ENCODE measurements at regions not wholly inside any gene's neighbourhood (a gene's known extent, or its start where the extent isn't known, plus 50 kb on each side); places are given as distances from the start of the nearest gene placed in this dataset.

GRCh38 chr18:44107187-44107586, 573.5 kb upstream of the SETBP1 start:
- TF ChIP-seq SIN3A (IDR thresholded peaks at IDR 0.05; ENCODE audit: borderline replicate concordance, insufficient read depth, low read length) (no peak), FOXP2 (optimal IDR thresholded peaks at IDR 0.05; ENCODE audit: borderline replicate concordance, extremely low read depth, extremely low read length, insufficient read depth) (no peak), POLR2AphosphoS5 (IDR thresholded peaks at IDR 0.05; ENCODE audit: low read depth, low read length) (no peak), TAF1 (IDR thresholded peaks at IDR 0.05; ENCODE audit: borderline replicate concordance, insufficient read depth, low read length) (no peak)
- TF ChIP-seq, protein P1, sequence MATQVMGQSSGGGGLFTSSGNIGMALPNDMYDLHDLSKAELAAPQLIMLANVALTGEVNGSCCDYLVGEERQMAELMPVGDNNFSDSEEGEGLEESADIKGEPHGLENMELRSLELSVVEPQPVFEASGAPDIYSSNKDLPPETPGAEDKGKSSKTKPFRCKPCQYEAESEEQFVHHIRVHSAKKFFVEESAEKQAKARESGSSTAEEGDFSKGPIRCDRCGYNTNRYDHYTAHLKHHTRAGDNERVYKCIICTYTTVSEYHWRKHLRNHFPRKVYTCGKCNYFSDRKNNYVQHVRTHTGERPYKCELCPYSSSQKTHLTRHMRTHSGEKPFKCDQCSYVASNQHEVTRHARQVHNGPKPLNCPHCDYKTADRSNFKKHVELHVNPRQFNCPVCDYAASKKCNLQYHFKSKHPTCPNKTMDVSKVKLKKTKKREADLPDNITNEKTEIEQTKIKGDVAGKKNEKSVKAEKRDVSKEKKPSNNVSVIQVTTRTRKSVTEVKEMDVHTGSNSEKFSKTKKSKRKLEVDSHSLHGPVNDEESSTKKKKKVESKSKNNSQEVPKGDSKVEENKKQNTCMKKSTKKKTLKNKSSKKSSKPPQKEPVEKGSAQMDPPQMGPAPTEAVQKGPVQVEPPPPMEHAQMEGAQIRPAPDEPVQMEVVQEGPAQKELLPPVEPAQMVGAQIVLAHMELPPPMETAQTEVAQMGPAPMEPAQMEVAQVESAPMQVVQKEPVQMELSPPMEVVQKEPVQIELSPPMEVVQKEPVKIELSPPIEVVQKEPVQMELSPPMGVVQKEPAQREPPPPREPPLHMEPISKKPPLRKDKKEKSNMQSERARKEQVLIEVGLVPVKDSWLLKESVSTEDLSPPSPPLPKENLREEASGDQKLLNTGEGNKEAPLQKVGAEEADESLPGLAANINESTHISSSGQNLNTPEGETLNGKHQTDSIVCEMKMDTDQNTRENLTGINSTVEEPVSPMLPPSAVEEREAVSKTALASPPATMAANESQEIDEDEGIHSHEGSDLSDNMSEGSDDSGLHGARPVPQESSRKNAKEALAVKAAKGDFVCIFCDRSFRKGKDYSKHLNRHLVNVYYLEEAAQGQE (IDR thresholded peaks at IDR 0.05; ENCODE audit: insufficient read depth in 1 of 2, low read depth in 2 of 2, low read length in 2 of 2), result no peak

DNA sequence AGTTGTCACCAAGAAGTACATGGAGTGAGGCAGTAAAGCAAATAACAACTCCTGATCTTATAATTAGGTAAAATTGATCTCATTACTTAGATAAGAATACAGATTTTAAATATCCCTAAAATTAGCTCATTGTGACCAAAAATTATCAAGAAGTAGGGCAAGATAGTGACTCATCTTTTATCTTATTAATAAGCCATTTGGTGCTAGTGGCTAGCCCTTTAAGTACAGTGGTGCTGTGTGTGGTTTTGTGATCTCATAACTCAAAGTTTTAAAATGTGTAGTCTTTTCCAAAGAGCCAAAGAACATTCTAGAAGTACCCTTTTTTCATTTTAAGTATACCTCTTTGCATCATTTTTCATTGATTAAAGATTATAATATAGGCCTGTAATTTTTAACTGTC, 569.4 kb upstream of the SETBP1 start:
- TF ChIP-seq POLR2AphosphoS5 (IDR thresholded peaks at IDR 0.05; ENCODE audit: low read depth, low read length) (no peak), SIN3A (IDR thresholded peaks at IDR 0.05; ENCODE audit: borderline replicate concordance, insufficient read depth, low read length) (no peak), FOXP2 (optimal IDR thresholded peaks at IDR 0.05; ENCODE audit: borderline replicate concordance, extremely low read depth, extremely low read length, insufficient read depth) (no peak), TAF1 (IDR thresholded peaks at IDR 0.05; ENCODE audit: borderline replicate concordance, insufficient read depth, low read length) (no peak)
- TF ChIP-seq, protein P1 (IDR thresholded peaks at IDR 0.05; ENCODE audit: insufficient read depth in 1 of 2, low read depth in 2 of 2, low read length in 2 of 2), result no peak

- TF ChIP-seq SIN3A (IDR thresholded peaks at IDR 0.05; ENCODE audit: borderline replicate concordance, insufficient read depth, low read length) (no peak), TAF1 (IDR thresholded peaks at IDR 0.05; ENCODE audit: borderline replicate concordance, insufficient read depth, low read length) (no peak)
- TF ChIP-seq, protein P1 (IDR thresholded peaks at IDR 0.05; ENCODE audit: insufficient read depth in 1 of 2, low read depth in 2 of 2, low read length in 2 of 2), result no peak
Measured at GRCh38 chr18:44117821-44118220, 562.9 kb upstream of the SETBP1 start.

DNA sequence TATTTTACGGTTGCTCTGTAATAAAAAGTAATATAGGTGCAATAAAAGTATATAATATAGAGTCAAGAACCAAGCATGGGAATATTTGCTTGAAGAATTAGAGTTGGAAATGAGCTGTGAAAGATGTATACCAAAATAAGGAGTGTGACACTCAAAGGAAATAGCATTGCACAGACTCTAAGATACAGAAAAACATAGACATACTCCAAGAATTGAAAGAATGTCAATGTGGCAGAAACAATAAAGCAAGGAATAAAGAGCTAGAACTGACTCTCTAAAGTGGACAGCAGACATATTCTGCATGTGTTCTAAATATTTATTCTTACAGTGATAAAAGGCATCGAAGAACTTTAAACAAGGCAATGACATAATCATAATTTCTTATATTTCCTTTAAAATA, 561.1 kb upstream of the SETBP1 start:
- TF ChIP-seq FOXP2 (optimal IDR thresholded peaks at IDR 0.05; ENCODE audit: borderline replicate concordance, extremely low read depth, extremely low read length, insufficient read depth), result no peak
- TF ChIP-seq SIN3A (IDR thresholded peaks at IDR 0.05; ENCODE audit: borderline replicate concordance, insufficient read depth, low read length), result no peak
- TF ChIP-seq POLR2AphosphoS5 (IDR thresholded peaks at IDR 0.05; ENCODE audit: low read depth, low read length), result no peak
- TF ChIP-seq, protein P1 (IDR thresholded peaks at IDR 0.05; ENCODE audit: insufficient read depth in 1 of 2, low read depth in 2 of 2, low read length in 2 of 2), result no peak
- TF ChIP-seq TAF1 (IDR thresholded peaks at IDR 0.05; ENCODE audit: borderline replicate concordance, insufficient read depth, low read length), result no peak

- TF ChIP-seq POLR2AphosphoS5 (IDR thresholded peaks at IDR 0.05; ENCODE audit: low read depth, low read length) (no peak), TAF1 (IDR thresholded peaks at IDR 0.05; ENCODE audit: borderline replicate concordance, insufficient read depth, low read length) (no peak), FOXP2 (optimal IDR thresholded peaks at IDR 0.05; ENCODE audit: borderline replicate concordance, extremely low read depth, extremely low read length, insufficient read depth) (no peak), SIN3A (IDR thresholded peaks at IDR 0.05; ENCODE audit: borderline replicate concordance, insufficient read depth, low read length) (no peak)
Measured at GRCh38 chr18:44123743-44124142, 556.9 kb upstream of the SETBP1 start.

Data from PFSK-1 (cell line).